Astrocyte (in vitro differentiated cells and primary cell): ENCODE measurements at regions not wholly inside any gene's neighbourhood (a gene's known extent, or its start where the extent isn't known, plus 50 kb on each side); places are given as distances from the start of the nearest gene placed in this dataset.

Experiments used
- CTCF ChIP-seq: IDR thresholded peaks from 2 replicates; pipeline ENCODE4 v1.5.1; 2011; ENCODE audit warnings: low read depth, mild to moderate bottlenecking, inconsistent platforms, low read length, moderate library complexity; ENCODE audit not compliant: insufficient read depth
- EZH2 ChIP-seq: IDR thresholded peaks from 2 replicates; pipeline ENCODE4 v1.6.1; 2012; ENCODE audit warnings: mild to moderate bottlenecking, low read length, inconsistent platforms; ENCODE audit not compliant: insufficient read depth

- no peak for TF ChIP-seq CTCF
- TF ChIP-seq EZH2, result no peak
Measured at GRCh38 chr2:9127316-9127715, 79.3 kb upstream of the ASAP2 start.
